NB4 (cell line): ENCODE measurements at regions not wholly inside any gene's neighbourhood (a gene's known extent, or its start where the extent isn't known, plus 50 kb on each side); places are given as distances from the start of the nearest gene placed in this dataset.

Experiments used
- DNase-seq: peaks from one replicate; pipeline ENCODE4 v3.0.0; 2010; ENCODE audit warnings: low read depth
- H3K4me3 ChIP-seq: one replicate; pipeline ENCODE4 v1.5.1; 2011; ENCODE audit warnings: mild to moderate bottlenecking, low read depth, low read length, moderate library complexity
- MYC ChIP-seq: IDR thresholded peaks from 2 replicates; pipeline ENCODE4 v1.6.1; 2011; ENCODE audit warnings: low read depth, low read length
- POLR2A ChIP-seq: IDR thresholded peaks from 2 replicates; pipeline ENCODE4 v1.6.1; 2011; ENCODE audit warnings: mild to moderate bottlenecking; ENCODE audit not compliant: insufficient read length; ENCODE audit errors: extremely low read depth
- TF ChIP-seq, protein P1 (sequence below): IDR thresholded peaks from one replicate; pipeline ENCODE4 v1.5.1; 2012; ENCODE audit warnings: low read depth, low read length
- TF ChIP-seq, protein P2 (sequence below): IDR thresholded peaks from 2 replicates; pipeline ENCODE4 v1.6.1; 2011; ENCODE audit warnings: low read depth, low read length

DNA sequence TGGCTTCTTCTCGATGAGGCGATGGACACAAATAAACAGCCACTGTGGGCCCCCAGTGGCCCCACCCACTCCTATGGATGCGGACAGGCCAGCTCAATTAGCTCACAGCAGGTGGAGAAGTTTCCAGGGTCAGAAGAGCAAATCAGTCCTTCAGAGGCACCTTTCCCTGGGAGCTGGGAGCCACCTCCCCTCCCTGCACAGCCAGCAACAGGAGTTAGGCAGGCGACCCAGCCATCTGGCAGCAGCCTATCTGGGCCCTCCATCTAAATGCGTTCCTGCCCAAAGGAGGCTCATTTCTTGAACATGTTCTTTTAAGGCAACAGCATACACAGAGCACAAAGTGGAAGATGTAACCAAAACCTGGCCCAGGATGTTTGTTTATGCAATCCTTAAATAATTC lies 211.9 kb upstream of the ARRDC4 start:
- TF ChIP-seq, protein P1, sequence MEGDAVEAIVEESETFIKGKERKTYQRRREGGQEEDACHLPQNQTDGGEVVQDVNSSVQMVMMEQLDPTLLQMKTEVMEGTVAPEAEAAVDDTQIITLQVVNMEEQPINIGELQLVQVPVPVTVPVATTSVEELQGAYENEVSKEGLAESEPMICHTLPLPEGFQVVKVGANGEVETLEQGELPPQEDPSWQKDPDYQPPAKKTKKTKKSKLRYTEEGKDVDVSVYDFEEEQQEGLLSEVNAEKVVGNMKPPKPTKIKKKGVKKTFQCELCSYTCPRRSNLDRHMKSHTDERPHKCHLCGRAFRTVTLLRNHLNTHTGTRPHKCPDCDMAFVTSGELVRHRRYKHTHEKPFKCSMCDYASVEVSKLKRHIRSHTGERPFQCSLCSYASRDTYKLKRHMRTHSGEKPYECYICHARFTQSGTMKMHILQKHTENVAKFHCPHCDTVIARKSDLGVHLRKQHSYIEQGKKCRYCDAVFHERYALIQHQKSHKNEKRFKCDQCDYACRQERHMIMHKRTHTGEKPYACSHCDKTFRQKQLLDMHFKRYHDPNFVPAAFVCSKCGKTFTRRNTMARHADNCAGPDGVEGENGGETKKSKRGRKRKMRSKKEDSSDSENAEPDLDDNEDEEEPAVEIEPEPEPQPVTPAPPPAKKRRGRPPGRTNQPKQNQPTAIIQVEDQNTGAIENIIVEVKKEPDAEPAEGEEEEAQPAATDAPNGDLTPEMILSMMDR, result no peak
- no peak for TF ChIP-seq MYC
- TF ChIP-seq, protein P2, sequence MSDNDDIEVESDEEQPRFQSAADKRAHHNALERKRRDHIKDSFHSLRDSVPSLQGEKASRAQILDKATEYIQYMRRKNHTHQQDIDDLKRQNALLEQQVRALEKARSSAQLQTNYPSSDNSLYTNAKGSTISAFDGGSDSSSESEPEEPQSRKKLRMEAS, result no peak
- TF ChIP-seq POLR2A, result no peak

DNA sequence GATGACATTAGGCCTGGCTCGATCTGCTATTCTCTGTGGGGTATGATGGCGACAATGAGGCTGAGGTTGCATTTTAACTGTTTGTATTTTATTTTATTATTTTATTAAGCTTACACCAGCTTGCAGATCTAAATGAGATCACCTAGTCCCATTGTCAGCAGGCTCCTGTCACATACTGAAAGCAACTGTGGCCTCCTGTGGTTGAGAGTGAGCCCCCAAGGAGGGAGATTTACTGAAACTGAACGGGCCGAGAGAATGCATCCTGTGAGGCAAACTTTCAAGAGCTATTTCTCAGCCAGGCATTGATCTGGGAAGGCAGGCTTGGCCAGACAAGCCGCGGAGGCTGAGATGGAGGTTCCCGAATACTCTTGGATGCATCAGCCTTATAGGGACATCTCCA lies 210.4 kb upstream of the ARRDC4 start:
- TF ChIP-seq POLR2A, result no peak
- TF ChIP-seq, protein P1, result no peak
- TF ChIP-seq, protein P2, result no peak
- no peak for TF ChIP-seq MYC
- H3K4me3 ChIP-seq, result no peak overlapping the region
- DNase-seq, result no peak

More for the DNA sequence above, 211.9 kb upstream of the ARRDC4 start:
- DNase-seq, result no peak
- no peak overlapping the region for H3K4me3 ChIP-seq

DNA sequence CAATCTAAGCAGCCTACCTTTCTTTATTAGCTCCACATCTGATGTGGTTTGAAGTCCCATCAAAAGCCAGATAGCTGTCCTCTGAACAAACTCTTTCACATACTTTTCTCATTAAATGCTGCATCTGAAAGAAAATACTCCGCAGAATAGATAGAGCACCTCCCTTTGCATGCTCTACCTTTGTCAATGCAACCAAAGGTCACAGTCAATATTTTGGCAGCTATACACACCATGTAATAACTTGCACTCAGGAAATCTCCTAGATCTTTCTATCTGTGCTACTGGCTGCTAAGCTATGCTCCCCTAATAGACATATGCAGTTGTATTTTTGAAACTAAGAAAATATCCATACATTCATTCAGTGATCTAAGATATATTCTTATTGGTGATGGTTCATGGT lies 204.8 kb upstream of the ARRDC4 start:
- H3K4me3 ChIP-seq, result no peak overlapping the region
- TF ChIP-seq, protein P1, result no peak
- TF ChIP-seq MYC, result no peak
- no peak for TF ChIP-seq POLR2A
- TF ChIP-seq, protein P2, result no peak
- no peak for DNase-seq

DNA sequence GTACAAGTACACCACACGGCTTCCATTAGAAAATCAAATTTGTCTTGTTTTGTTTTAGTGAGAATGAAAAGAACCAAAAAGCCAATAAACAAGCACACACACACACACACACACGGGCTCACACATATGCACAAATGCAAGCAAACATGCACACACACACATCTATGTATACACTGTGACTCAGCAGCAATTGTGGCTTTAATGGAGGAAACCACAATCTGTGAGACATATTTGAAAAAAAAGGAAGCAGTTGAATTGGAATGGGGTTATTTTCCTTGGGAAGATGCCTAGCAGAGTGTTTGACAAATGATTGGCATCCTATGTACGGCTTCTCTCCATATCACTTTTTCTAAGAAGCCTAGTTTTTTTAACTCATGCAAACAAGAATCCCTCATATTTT lies 201.1 kb upstream of the ARRDC4 start:
- TF ChIP-seq POLR2A (no peak), MYC (no peak)
- TF ChIP-seq, protein P2, result no peak
- TF ChIP-seq, protein P1, result no peak
- peak; percentile 73 for DNase-seq
- no peak overlapping the region for H3K4me3 ChIP-seq

DNA sequence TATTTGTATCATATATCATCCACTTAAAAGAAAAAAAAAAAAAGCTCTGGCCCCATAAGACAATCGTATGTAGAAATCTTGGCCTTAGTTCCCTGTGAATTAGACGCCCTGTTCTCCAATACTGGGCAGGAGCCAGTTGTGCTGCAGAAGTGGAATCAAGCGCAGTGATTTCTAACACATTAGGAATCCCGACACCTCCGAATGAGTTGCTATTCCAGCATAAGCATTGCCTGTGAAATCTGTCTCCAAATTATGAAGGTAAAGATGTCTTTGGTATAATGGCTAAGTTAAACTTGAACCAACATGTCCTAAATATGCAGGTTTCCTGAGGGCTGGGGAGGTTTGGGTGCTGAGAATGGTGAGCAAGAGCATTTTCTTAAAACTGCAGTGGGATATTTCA lies 199.4 kb upstream of the ARRDC4 start:
- no peak for DNase-seq
- no peak overlapping the region for H3K4me3 ChIP-seq
- TF ChIP-seq, protein P2, result no peak
- TF ChIP-seq POLR2A (no peak), MYC (no peak)
- TF ChIP-seq, protein P1, result no peak

DNA sequence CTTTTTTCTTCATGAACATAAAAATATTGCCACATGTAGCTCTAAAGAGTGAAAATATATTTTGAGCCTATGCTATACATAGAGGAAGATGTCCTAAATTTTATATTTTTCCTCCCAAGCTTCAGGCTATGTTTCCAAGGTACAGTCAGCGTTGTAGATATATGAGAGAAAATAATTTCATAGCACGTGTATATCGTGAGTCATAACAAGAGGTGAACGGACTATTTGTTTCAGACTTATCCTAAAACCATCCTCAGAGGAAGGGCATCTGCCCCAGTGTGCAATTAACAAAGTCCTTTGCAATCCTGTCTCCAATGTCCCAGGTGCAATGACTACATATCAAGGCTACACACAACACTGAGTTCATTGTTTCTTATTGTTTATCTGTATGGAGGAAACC lies 177.3 kb upstream of the ARRDC4 start:
- no peak for DNase-seq
- H3K4me3 ChIP-seq, result no peak overlapping the region
- no peak for TF ChIP-seq POLR2A
- TF ChIP-seq, protein P1, result no peak
- TF ChIP-seq, protein P2, result no peak
- TF ChIP-seq MYC, result no peak
